Mucosa of rectum (tissue), 2 donors: ENCODE measurements at regions not wholly inside any gene's neighbourhood (a gene's known extent, or its start where the extent isn't known, plus 50 kb on each side); places are given as distances from the start of the nearest gene placed in this dataset.

Source experiments
- H3K27ac ChIP-seq, 2 donors: one replicate each; pipeline ENCODE4 v1.7.0; 2013; ENCODE audit warnings: inconsistent platforms in 2 of 2, low read depth in 2 of 2, low read length in 2 of 2
- H3K27me3 ChIP-seq, 2 donors: one replicate each; pipeline ENCODE4 v1.7.0; 2013; ENCODE audit warnings: low read length in 2 of 2; ENCODE audit not compliant: control insufficient read depth in 2 of 2, insufficient read depth in 2 of 2
- H3K36me3 ChIP-seq, 2 donors: one replicate each; pipeline ENCODE4 v1.7.0; 2013; ENCODE audit warnings: low read length in 2 of 2; ENCODE audit not compliant: control insufficient read depth in 2 of 2, insufficient read depth in 2 of 2
- H3K4me1 ChIP-seq, 2 donors: one replicate each; pipeline ENCODE4 v1.7.0; 2013; ENCODE audit warnings: low read length in 2 of 2, mild to moderate bottlenecking in 1 of 2; ENCODE audit not compliant: control insufficient read depth in 2 of 2, insufficient read depth in 2 of 2
- H3K4me3 ChIP-seq, 2 donors: one replicate each; pipeline ENCODE4 v1.7.0; 2013; ENCODE audit warnings: low read length in 2 of 2
- H3K9ac ChIP-seq, 2 donors: one replicate each; pipeline ENCODE4 v1.7.0; 2013; ENCODE audit warnings: low read length in 2 of 2, low read depth in 1 of 2, mild to moderate bottlenecking in 1 of 2
- H3K9me3 ChIP-seq, 2 donors: one replicate each; pipeline ENCODE4 v1.7.0; 2013; ENCODE audit warnings: low read length in 2 of 2; ENCODE audit not compliant: control insufficient read depth in 2 of 2
- donor health status: healthy.
- donor health status: Normal muscosa, but diverticular disease.

DNA sequence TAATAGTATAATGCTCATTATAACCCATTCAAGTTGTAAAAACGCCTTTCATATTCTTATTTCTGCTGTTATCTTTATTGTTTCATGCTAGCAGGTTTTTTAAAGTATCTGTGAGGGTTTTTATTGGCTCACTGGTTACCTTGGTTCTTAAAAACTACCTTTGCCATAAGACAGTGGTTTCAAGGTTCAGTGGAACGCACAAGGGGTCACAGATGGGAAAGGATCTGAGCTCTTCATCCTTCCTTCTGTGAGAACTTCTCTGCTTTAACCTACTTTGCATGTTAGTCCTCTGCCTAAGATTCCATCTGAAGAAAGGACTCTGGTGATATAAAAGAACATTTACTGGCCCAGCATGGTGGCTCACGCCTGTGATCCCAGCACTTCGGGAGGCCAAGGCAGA is 492.6 kb downstream of the CD83 start:
- Histone ChIP-seq H3K36me3 (no peaks in the 10 kb centered on the region), H3K4me3 (no peak overlapping the region), H3K9ac (no peak overlapping the region), H3K27ac (no peak overlapping the region), H3K9me3 (no peaks in the 10 kb centered on the region), H3K27me3 (no peaks in the 10 kb centered on the region), H3K4me1 (no peaks in the 10 kb centered on the region)

DNA sequence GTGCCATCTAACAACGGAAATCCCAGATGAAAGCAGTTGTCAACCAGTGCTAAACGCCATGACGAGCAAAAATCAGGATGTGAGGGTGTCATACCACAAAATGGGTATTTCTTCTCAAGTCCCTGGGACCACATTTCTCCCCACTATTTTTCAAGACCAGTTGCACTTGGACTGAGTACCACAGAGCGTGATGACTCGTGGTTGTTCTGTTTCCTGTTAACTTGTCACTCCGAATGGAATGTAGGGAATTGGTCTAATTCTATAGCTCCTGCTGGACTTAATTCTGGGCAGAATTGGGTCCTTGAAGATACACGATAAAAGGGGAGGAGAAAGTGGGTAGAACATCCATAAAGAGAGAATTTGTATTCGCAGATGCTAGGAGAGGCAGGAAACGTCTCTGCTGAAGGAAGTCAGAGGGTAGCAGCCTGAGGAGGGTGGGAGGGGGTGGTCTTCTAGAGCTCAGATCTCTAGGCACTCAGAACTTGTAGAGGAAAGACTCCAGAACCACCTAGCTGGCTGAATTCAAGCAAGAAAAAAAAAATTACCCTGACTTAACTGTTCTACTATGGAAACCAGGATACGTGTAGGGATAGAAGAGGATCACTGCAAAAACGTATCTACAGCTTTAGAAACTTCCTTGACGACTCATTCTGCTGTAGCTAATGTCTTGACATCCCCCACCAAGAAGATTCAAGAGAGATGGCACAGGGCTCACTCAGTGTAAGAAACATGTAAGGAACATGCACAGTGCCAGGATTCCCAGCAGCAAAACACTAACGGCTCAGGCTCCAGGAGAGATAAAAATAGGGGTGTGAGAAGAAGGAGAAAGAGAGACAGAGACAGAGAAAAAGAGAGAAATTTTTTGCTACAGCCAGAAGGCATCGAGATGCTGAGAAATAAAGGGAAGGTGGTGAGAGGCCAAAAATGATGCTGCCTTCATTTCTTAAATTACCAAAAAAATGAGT is 494.7 kb downstream of the CD83 start:
- Histone ChIP-seq H3K9ac (no peak overlapping the region), H3K4me1 (no peaks in the 10 kb centered on the region), H3K9me3 (no peaks in the 10 kb centered on the region), H3K27ac (no peak overlapping the region), H3K27me3 (no peaks in the 10 kb centered on the region), H3K36me3 (no peaks in the 10 kb centered on the region), H3K4me3 (no peak overlapping the region)

DNA sequence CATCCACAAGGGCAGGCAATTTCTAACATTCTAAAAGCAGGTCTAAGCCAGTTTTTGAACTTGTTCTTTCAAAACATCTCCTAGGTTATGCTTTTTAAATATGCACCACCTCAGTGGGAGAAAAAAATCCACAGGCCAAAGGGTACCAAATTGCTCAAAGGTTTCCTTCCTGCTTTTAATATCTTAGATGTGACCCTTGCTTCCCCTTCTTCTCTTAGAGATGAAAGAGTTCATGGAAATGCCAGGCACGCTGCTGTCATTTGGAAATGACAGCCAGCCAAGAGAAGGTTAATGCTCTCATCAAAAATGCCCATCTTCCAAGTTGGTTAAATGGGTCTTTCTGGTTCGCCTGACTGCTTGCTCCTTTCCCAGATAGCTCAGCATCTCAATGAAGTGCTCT is 497.1 kb downstream of the CD83 start:
- Histone ChIP-seq H3K36me3 (no peaks in the 10 kb centered on the region), H3K4me1 (no peaks in the 10 kb centered on the region), H3K27ac (no peak overlapping the region), H3K27me3 (no peaks in the 10 kb centered on the region), H3K9me3 (no peaks in the 10 kb centered on the region), H3K4me3 (no peak overlapping the region), H3K9ac (no peak overlapping the region)

DNA sequence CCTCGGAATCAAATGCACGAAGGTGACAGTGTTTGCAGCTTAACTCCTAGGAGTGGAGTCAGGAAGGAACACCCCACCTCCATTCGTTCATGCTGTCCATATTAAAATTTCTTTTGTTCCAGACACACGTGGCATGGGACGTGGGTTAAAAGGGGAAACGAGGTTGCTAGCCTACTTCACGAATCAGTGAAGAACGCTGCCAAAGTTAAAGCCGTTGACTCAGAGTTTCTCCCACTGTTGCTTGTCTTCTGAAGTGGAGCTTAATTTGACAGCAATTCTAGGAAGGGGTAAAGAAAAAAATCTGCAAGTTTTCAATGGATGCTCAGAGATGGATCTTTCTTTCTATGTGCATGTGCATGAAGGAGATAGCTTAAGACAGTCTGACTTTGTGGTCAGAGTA is 499.1 kb downstream of the CD83 start:
- H3K36me3 ChIP-seq: no peaks in the 10 kb centered on the region
- H3K9ac ChIP-seq: no peak overlapping the region
- H3K4me3 ChIP-seq: no peak overlapping the region
- H3K27me3 ChIP-seq: no peaks in the 10 kb centered on the region
- no peaks in the 10 kb centered on the region for H3K9me3 ChIP-seq
- H3K4me1 ChIP-seq: peaks cover 3% of the 10 kb centered on the region in 2 donors
- H3K27ac ChIP-seq: no peak overlapping the region

DNA sequence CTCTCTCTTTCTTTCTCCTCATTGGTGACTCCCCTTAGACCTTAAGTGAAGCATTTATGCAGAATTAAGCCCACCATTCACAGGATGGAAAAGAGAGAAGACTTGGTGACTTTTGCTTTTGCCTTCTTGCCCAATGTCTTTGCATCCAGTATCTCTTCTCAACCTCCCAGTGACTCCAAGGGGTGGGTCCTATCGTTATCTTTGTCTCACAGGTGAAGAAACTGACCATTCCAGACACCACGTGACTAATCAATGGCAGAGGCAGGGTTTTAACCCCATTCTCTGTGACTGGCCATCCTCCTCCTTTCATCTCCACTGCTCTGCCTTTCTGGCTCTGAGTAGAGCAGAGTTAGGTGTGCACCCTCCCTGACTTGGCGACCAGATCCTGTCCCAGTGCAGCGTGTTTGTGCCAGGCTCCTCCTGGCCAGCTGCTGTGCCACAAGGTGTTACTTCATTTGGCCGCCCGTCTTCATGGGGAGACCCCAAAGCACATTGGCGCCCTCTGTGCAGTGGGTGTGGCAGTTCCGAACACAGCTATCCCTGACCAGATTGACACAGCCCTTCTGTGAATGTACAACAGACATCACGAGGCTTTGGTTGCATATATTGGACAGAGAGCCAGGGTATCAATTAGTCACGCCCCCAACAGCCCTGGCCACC is 501.3 kb downstream of the CD83 start:
- H3K36me3 ChIP-seq: no peaks in the 10 kb centered on the region
- H3K27me3 ChIP-seq: no peaks in the 10 kb centered on the region
- H3K4me1 ChIP-seq: peaks cover 10 to 22% of the 10 kb centered on the region in 2 donors
- no peak overlapping the region for H3K4me3 ChIP-seq
- no peak overlapping the region for H3K9ac ChIP-seq
- H3K27ac ChIP-seq: no peak overlapping the region
- no peaks in the 10 kb centered on the region for H3K9me3 ChIP-seq

DNA sequence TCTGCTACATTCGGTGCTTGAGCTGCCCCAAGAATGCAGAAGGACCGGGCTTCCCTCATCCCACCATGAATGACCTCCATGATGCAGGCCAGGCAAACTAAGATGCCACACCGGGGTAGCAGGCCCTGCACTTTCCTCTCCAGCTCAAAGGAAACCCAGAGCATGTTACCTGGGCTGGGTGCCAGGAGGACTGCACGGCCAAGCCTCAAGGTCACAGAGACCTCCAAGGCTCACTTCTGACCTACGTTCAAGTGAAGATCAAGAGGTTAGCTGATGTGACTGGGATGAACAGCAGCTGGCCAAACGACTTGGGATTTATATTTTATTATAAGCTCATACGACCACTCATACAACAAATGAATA is 501.8 kb downstream of the CD83 start:
- Histone ChIP-seq H3K4me1 (peaks cover 10 to 22% of the 10 kb centered on the region in 2 donors), H3K36me3 (no peaks in the 10 kb centered on the region), H3K4me3 (no peak overlapping the region), H3K9me3 (no peaks in the 10 kb centered on the region), H3K27me3 (no peaks in the 10 kb centered on the region), H3K9ac (no peak overlapping the region), H3K27ac (no peak overlapping the region)

DNA sequence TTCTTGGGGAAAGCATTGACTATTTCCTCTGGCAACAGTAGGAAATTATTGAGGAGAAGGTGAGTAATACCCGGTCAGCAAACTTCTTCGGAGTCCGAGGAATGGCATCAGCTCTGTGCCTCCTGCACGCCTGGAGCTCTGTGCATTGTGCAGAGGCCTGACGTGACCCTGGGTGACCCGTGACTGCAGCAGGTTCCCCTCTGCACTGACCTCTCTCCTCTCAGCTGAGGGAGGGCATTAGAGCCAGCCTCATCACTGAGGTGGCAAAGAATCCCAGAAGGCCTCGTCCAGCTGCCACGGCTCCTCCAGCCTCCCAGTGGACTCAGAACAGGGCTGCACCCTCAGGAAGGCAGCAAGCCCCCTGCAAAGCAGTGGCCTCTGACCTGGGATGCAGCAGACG is 502.9 kb downstream of the CD83 start:
- Histone ChIP-seq H3K9me3 (no peaks in the 10 kb centered on the region), H3K4me1 (peaks cover 10 to 22% of the 10 kb centered on the region in 2 donors), H3K27ac (no peak overlapping the region), H3K27me3 (no peaks in the 10 kb centered on the region), H3K4me3 (no peak overlapping the region), H3K9ac (no peak overlapping the region), H3K36me3 (no peaks in the 10 kb centered on the region)

DNA sequence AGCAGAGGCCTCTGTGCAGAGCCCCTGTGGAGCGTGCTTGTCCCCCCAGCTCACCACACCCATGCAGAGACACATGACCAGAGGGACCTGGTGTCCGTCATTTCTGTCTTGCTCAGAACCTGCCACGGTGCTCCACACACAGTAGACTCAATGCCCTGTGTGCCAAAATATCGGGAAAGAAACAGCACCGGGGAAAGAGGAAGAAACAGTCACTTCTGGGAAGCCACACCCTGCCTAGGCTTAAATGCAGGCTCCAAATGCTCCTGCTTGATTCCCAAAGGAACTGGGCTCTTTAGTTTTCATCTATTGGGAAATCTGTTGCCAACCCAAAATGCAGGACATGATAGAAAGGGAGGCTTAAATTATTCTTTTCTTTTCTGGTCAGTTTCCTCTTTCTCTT is 503.9 kb downstream of the CD83 start:
- Histone ChIP-seq H3K9me3 (no peaks in the 10 kb centered on the region), H3K4me3 (no peak overlapping the region), H3K4me1 (peaks cover 10 to 22% of the 10 kb centered on the region in 2 donors), H3K27ac (no peak overlapping the region), H3K9ac (no peak overlapping the region), H3K27me3 (no peaks in the 10 kb centered on the region), H3K36me3 (no peaks in the 10 kb centered on the region)

DNA sequence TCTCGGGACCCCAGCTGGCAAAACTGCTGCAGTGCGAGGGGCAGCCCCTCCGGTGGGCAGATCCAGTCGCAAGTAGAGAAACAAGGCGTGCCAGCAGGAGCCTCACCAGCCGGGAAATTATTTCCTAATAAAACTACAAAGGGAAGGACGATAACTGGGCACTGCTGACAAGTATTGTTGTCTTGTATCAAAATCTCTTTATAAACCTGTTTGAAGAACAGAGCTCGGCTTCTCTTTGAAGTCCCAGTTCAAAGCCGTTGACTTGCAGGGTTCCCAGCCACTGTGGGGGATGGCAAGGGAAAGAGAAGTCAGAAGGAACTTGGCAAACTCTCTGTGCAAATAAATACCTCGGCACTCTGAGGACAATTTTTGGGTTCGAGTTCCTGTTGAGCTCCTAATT is 504.5 kb downstream of the CD83 start:
- H3K36me3 ChIP-seq: no peaks in the 10 kb centered on the region
- H3K4me1 ChIP-seq: peaks cover 10 to 22% of the 10 kb centered on the region in 2 donors
- H3K9me3 ChIP-seq: no peaks in the 10 kb centered on the region
- H3K27ac ChIP-seq: no peak overlapping the region
- no peaks in the 10 kb centered on the region for H3K27me3 ChIP-seq
- H3K4me3 ChIP-seq: no peak overlapping the region
- no peak overlapping the region for H3K9ac ChIP-seq

DNA sequence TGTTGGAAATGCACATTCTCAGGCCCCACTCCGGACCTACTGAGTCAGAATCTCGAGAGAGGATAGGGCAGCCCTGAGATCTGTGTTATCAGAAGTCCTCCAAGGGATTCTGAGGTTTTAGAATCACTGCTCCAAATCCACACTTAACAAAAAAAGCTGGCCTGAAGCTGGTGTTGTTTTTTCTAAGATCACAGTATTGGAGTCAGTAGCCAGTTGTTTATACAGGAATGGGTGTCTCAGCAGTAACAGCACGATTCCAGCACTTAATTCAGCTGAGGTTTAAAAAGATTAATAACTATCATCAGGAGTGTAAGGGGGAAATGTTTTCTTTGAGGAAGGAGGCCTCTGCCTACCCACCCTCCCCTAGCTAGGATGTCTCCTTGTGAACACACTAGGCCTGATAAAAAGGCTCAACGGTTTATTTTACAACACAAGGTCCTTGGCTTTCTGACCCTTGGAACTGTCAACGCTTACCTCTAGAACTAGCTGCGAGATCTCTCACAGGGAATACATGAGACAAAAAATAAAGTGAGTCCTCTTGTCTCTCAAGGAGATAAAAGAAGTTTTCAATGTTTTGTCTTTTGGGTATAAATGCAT is 505.4 kb downstream of the CD83 start:
- H3K9ac ChIP-seq: no peak overlapping the region
- H3K27ac ChIP-seq: no peak overlapping the region
- no peaks in the 10 kb centered on the region for H3K27me3 ChIP-seq
- H3K4me1 ChIP-seq: peaks cover 10 to 22% of the 10 kb centered on the region in 2 donors
- H3K4me3 ChIP-seq: no peak overlapping the region
- no peaks in the 10 kb centered on the region for H3K9me3 ChIP-seq
- no peaks in the 10 kb centered on the region for H3K36me3 ChIP-seq
